OCI-LY7 (cell line): ENCODE measurements at regions not wholly inside any gene's neighbourhood (a gene's known extent, or its start where the extent isn't known, plus 50 kb on each side); places are given as distances from the start of the nearest gene placed in this dataset.

Experiments used
- CTCF ChIP-seq: fragments of 200-600 bp; sonication (generic); conservative IDR thresholded peaks from 2 replicates; pipeline ENCODE4 v1.5.1; 2014; ENCODE audit warnings: mild to moderate bottlenecking, antibody characterized with exemption, low read length, moderate library complexity, mixed read lengths
- EZH2phosphoT487 ChIP-seq: fragments of 200-600 bp; sonication (generic); IDR thresholded peaks from 2 replicates; pipeline ENCODE4 v1.6.1; 2018; ENCODE audit warnings: low read depth, borderline replicate concordance, mild to moderate bottlenecking, mixed run types, antibody characterized with exemption, low read length, moderate library complexity, mixed read lengths

GRCh38 chr2:7969756-7970515 lies 711.9 kb upstream of the ID2 start:
- TF ChIP-seq CTCF: no peak
- TF ChIP-seq EZH2phosphoT487: no peak
